Central memory CD4-positive, alpha-beta T cell (primary cell): ENCODE measurements at regions not wholly inside any gene's neighbourhood (a gene's known extent, or its start where the extent isn't known, plus 50 kb on each side); places are given as distances from the start of the nearest gene placed in this dataset.
A peak's percentile ranks its signal among the peaks of the same experiment; 100 is the strongest.

Experiments
- DNase-seq: peaks from one replicate; pipeline ENCODE4 v3.0.0; 2022

GRCh38 chr3:72316501-72317279, 531.6 kb downstream of the SHQ1 start:
- no peak for DNase-seq

- DNase-seq: no peak
These were observed 528.4 kb upstream of the PROK2 start for GRCh38 chr3:72313308-72313707.

- DNase-seq: no peak
These were observed 527.4 kb upstream of the PROK2 start for GRCh38 chr3:72312339-72312738.

GRCh38 chr3:72311425-72311824, 526.5 kb upstream of the PROK2 start:
- no peak for DNase-seq

- peak; percentile 11 for DNase-seq
These were observed 525.8 kb upstream of the PROK2 start for GRCh38 chr3:72310419-72311380.

- DNase-seq: no peak
These were observed 524.9 kb upstream of the PROK2 start for GRCh38 chr3:72309661-72310418.

GRCh38 chr3:72308641-72309040, 523.7 kb upstream of the PROK2 start:
- DNase-seq: no peak

- no peak for DNase-seq
These were observed 522.6 kb upstream of the PROK2 start for GRCh38 chr3:72307438-72308115.

- DNase-seq: no peak
These were observed 521.9 kb upstream of the PROK2 start for GRCh38 chr3:72306800-72307341.

GRCh38 chr3:72303926-72304325, 519.0 kb upstream of the PROK2 start:
- DNase-seq: no peak

GRCh38 chr3:72301779-72302178, 516.8 kb upstream of the PROK2 start:
- no peak for DNase-seq

- no peak for DNase-seq
These were observed 515.7 kb upstream of the PROK2 start for GRCh38 chr3:72300621-72301020.

GRCh38 chr3:72299823-72300222, 514.9 kb upstream of the PROK2 start:
- DNase-seq: no peak

- no peak for DNase-seq
These were observed 514.4 kb upstream of the PROK2 start for GRCh38 chr3:72299321-72299802.

GRCh38 chr3:72298201-72299152, 513.5 kb upstream of the PROK2 start:
- no peak for DNase-seq

GRCh38 chr3:72297481-72297880, 512.5 kb upstream of the PROK2 start:
- no peak for DNase-seq

- no peak for DNase-seq
These were observed 511.6 kb upstream of the PROK2 start for GRCh38 chr3:72296477-72297111.

- DNase-seq: no peak
These were observed 511.1 kb upstream of the PROK2 start for GRCh38 chr3:72295962-72296450.

GRCh38 chr3:72295276-72295961, 510.5 kb upstream of the PROK2 start:
- no peak for DNase-seq
